Body of pancreas (tissue), 4 donors: ENCODE measurements at regions not wholly inside any gene's neighbourhood (a gene's known extent, or its start where the extent isn't known, plus 50 kb on each side); places are given as distances from the start of the nearest gene placed in this dataset.
A peak's percentile ranks its signal among the peaks of the same experiment; 100 is the strongest.

Experiments used
- ATAC-seq: fragments of 150-250 bp; one replicate; pipeline ENCODE4 v1.9.1; 2016
- DNase-seq, 4 donors: peaks; one replicate each; pipeline ENCODE4 v3.0.0-alpha.2; 2019
- H3K27ac ChIP-seq, 4 donors: fragments of 200-600 bp; sonication (generic); 1 replicate in 3 of 4; 2 replicates in 1 of 4; pipeline versions ENCODE4 v1.5.1 to v1.6.1; 2016 to 2019; ENCODE audit warnings: mild to moderate bottlenecking in 1 of 4, mixed read lengths in 1 of 4, moderate library complexity in 1 of 4
- H3K27me3 ChIP-seq, 2 donors: fragments of 200-600 bp; sonication (generic); one replicate each; pipeline ENCODE4 v1.6.0; 2016; ENCODE audit warnings: mild to moderate bottlenecking in 1 of 2
- H3K36me3 ChIP-seq, 2 donors: fragments of 200-600 bp; sonication (generic); replicated peaks in 1 of 2; 2 replicates each; pipeline ENCODE4 v1.5.1; 2016; ENCODE audit warnings: low read depth in 2 of 2; ENCODE audit not compliant: insufficient read depth in 1 of 2
- H3K4me1 ChIP-seq: fragments of 200-600 bp; sonication (generic); one replicate; pipeline ENCODE4 v1.6.0; 2016
- H3K4me3 ChIP-seq, 2 donors: fragments of 200-600 bp; sonication (generic); 1 replicate in 1 of 2; 2 replicates in 1 of 2; pipeline ENCODE4 v1.5.1; 2016 to 2019
- H3K9me3 ChIP-seq, 3 donors: fragments of 200-600 bp; sonication (generic); 1 replicate in 2 of 3; 2 replicates in 1 of 3; pipeline ENCODE4 v1.5.1; 2016
- POLR2A ChIP-seq, 3 donors: fragments of 450-650 bp; IDR thresholded peaks; one replicate each; pipeline ENCODE4 v1.6.1; 2016; ENCODE audit warnings: antibody characterized with exemption in 3 of 3, mild to moderate bottlenecking in 2 of 3
- WGBS, 2 donors: methylation state at CpG; one replicate each; pipeline ENCODE4 v1.1.5; 2017; 5-methylcytosine and 5-hydroxymethylcytosine counted together
- intact Hi-C: fragments of 100-400 bp; cut with DNase I; formaldehyde crosslinking; loops from one replicate; pipeline ENCODE4 v1.15.1; 2023
- TF ChIP-seq, protein P1 (sequence below), 7 experiments: fragments of 450-650 bp in 4 of 7; fragments of 200-600 bp in 3 of 7; sonication (generic) in 3 of 7; IDR thresholded peaks; one replicate each; pipeline ENCODE4 v1.5.1; 2016 to 2019; ENCODE audit warnings: antibody characterized with exemption in 7 of 7

DNA sequence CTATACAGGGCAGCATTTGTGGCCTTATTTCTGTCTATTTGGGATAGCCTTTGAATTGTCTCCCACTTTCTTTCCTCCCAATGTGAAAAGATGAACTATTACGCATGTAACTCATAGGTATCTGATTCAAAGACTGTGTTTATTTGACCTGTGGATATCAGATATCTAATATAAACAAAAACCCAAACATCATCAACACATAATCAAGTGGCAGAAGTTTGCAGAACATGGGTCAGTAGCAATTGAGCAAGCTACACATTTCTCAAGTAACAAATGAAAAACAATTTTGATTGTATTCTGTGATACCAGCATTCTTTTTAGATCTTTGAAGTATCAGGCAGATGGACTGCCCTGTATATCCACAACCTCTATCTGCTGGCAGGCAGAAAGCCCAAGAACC, 490.5 kb upstream of the ADGRL2 start:
- Histone ChIP-seq H3K36me3 (no peaks in the 10 kb centered on the region), H3K27me3 (no peaks in the 10 kb centered on the region), H3K9me3 (no peaks in the 10 kb centered on the region), H3K4me1 (peaks cover 4% of the 10 kb centered on the region), H3K4me3 (no peak overlapping the region), H3K27ac (no peak overlapping the region)
- DNase-seq (no peak), ATAC-seq (no peak)
- TF ChIP-seq, protein P1, sequence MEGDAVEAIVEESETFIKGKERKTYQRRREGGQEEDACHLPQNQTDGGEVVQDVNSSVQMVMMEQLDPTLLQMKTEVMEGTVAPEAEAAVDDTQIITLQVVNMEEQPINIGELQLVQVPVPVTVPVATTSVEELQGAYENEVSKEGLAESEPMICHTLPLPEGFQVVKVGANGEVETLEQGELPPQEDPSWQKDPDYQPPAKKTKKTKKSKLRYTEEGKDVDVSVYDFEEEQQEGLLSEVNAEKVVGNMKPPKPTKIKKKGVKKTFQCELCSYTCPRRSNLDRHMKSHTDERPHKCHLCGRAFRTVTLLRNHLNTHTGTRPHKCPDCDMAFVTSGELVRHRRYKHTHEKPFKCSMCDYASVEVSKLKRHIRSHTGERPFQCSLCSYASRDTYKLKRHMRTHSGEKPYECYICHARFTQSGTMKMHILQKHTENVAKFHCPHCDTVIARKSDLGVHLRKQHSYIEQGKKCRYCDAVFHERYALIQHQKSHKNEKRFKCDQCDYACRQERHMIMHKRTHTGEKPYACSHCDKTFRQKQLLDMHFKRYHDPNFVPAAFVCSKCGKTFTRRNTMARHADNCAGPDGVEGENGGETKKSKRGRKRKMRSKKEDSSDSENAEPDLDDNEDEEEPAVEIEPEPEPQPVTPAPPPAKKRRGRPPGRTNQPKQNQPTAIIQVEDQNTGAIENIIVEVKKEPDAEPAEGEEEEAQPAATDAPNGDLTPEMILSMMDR (IDR thresholded peaks at IDR 0.05): no peak
- TF ChIP-seq POLR2A (IDR thresholded peaks at IDR 0.05): no peak
- intact Hi-C loops: no loop called here
- WGBS, 2 donors: 73 to 79% methylated on average over 1 of the region's 1 CpG

GRCh38 chr1:81308191-81308590, 492.5 kb upstream of the ADGRL2 start:
- no peak overlapping the region for H3K27ac ChIP-seq
- no peaks in the 10 kb centered on the region for H3K36me3 ChIP-seq
- WGBS, 2 donors: 45 to 60% methylated on average over 6 of the region's 6 CpGs
- DNase-seq: no peak
- no peak overlapping the region for H3K4me3 ChIP-seq
- H3K27me3 ChIP-seq: no peaks in the 10 kb centered on the region
- intact Hi-C loops: no loop called here
- no peaks in the 10 kb centered on the region for H3K9me3 ChIP-seq
- TF ChIP-seq, protein P1 (IDR thresholded peaks at IDR 0.05): no peak
- no peak for TF ChIP-seq POLR2A (IDR thresholded peaks at IDR 0.05)
- ATAC-seq: no peak
- H3K4me1 ChIP-seq: peaks cover 4% of the 10 kb centered on the region

DNA sequence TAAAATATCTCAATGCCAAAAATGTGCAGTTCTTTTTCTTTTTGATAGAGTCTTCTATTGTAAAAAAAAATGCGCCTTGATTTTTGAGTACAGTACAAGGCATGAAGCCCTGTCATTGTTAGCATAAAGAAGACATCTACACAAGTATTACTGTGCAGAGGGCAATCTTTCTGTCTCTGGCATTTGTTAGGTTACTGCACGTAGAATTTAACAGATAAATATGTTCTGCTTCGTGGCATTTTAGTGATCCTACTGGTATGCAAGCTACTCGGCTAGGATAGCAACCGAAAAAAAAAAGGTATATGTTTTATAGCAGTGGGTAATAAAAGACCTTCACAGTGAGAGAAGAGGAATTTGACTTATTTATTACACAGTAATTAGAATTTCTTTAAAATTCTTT, 492.9 kb upstream of the ADGRL2 start:
- Histone ChIP-seq H3K27ac (no peak overlapping the region), H3K9me3 (no peaks in the 10 kb centered on the region), H3K36me3 (no peaks in the 10 kb centered on the region), H3K4me1 (peaks cover 4% of the 10 kb centered on the region), H3K27me3 (no peaks in the 10 kb centered on the region), H3K4me3 (no peak overlapping the region)
- no peak for ATAC-seq
- intact Hi-C loops: no loop called here
- TF ChIP-seq, protein P1 (IDR thresholded peaks at IDR 0.05): no peak
- no peak for TF ChIP-seq POLR2A (IDR thresholded peaks at IDR 0.05)
- no peak for DNase-seq
- 35 to 61% methylated on average over 5 of the region's 5 CpGs for WGBS, 2 donors

DNA sequence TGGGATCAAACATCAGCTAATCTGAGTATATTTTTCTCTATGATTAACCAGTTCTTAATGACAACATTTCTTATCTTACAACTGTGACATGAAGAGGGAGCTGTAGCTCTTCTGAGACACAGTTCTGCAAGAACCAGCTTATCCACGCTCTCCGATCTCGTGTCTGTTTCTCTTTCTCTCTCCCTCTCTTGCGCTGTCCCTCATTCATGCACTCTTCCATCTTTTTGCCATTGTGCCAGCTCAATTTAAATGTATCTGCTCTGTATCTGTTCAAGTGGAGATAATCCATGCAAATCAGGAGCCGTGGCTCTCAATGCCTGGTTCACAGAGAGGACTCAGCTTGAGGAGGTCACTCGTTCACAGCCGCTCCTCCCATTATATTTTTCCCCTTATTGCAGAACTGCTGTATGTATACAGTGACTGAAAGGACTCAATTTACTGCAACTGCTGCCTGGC, 494.7 kb upstream of the ADGRL2 start:
- no peaks in the 10 kb centered on the region for H3K27me3 ChIP-seq

GRCh38 chr1:81304187-81304586, 496.5 kb upstream of the ADGRL2 start:
- no peaks in the 10 kb centered on the region for H3K27me3 ChIP-seq

More for the DNA sequence above, 494.7 kb upstream of the ADGRL2 start:
- H3K36me3 ChIP-seq: no peaks in the 10 kb centered on the region
- intact Hi-C loops: no loop called here
- H3K4me3 ChIP-seq: peak overlapping the region in 1 of 2 donors; percentile 30
- DNase-seq (peak in 2 of 4 donors; percentile 5 to 7), ATAC-seq (peak; percentile 65)
- TF ChIP-seq, protein P1 (IDR thresholded peaks at IDR 0.05): peak in 4 of 7 experiments; percentile 27 to 44 (median 39)
- no peak for TF ChIP-seq POLR2A (IDR thresholded peaks at IDR 0.05)
- H3K27ac ChIP-seq: no peak overlapping the region
- H3K4me1 ChIP-seq: peaks cover 4% of the 10 kb centered on the region
- 3% methylated on average over 7 of the region's 7 CpGs for WGBS, 2 donors
- H3K9me3 ChIP-seq: no peaks in the 10 kb centered on the region

More at GRCh38 chr1:81304187-81304586, 496.5 kb upstream of the ADGRL2 start:
- no peak for TF ChIP-seq POLR2A (IDR thresholded peaks at IDR 0.05)
- TF ChIP-seq, protein P1 (IDR thresholded peaks at IDR 0.05): no peak
- intact Hi-C loops: no loop called here
- no peak for DNase-seq
- no peaks in the 10 kb centered on the region for H3K9me3 ChIP-seq
- H3K27ac ChIP-seq: no peak overlapping the region
- no peak overlapping the region for H3K4me3 ChIP-seq
- H3K36me3 ChIP-seq: no peaks in the 10 kb centered on the region
- H3K4me1 ChIP-seq: peaks cover 4% of the 10 kb centered on the region
- ATAC-seq: no peak
